CD8-positive, alpha-beta memory T cell (primary cell): ENCODE measurements at regions not wholly inside any gene's neighbourhood (a gene's known extent, or its start where the extent isn't known, plus 50 kb on each side); places are given as distances from the start of the nearest gene placed in this dataset.
A peak's percentile ranks its signal among the peaks of the same experiment; 100 is the strongest.
"Not testable (repeated sequence)": the region's sequence is repeated elsewhere in the genome, so short reads cannot be mapped to it uniquely, and the experiment has no call there.

Experiments
- CTCF ChIA-PET: fragments of 350-600 bp; sonication (Branson Sonifier 250); formaldehyde crosslinking; loops from one replicate; lab custom pipeline; 2021; ENCODE audit warnings: antibody characterized with exemption; lab: Charles Lee
- POLR2A ChIA-PET: fragments of 350-600 bp; sonication (Branson Sonifier 250); formaldehyde crosslinking; loops from one replicate; lab custom pipeline; 2021; ENCODE audit warnings: antibody characterized with exemption; lab: Charles Lee
- DNase-seq, 5 donors: peaks; one replicate each; pipeline versions ENCODE4 v3.0.0 to v3.0.0-alpha.2; 2020 to 2022; ENCODE audit warnings: mixed read lengths in 1 of 5
- H3K27ac ChIP-seq: one replicate; pipeline ENCODE4 v1.7.0; 2013; ENCODE audit warnings: low read depth, mild to moderate bottlenecking, low read length, moderate library complexity
- H3K27me3 ChIP-seq: 2 replicates; pipeline ENCODE4 v1.7.0; 2013; ENCODE audit warnings: low read length, mild to moderate bottlenecking; ENCODE audit not compliant: insufficient read depth, poor library complexity, severe bottlenecking
- H3K36me3 ChIP-seq: 2 replicates; pipeline ENCODE4 v1.7.0; 2013; ENCODE audit warnings: mild to moderate bottlenecking, low read length, moderate library complexity; ENCODE audit not compliant: insufficient read depth
- H3K4me1 ChIP-seq: 2 replicates; pipeline ENCODE4 v1.7.0; 2013; ENCODE audit warnings: mild to moderate bottlenecking, low read length, moderate library complexity; ENCODE audit not compliant: insufficient read depth
- H3K4me3 ChIP-seq: 2 replicates; pipeline ENCODE4 v1.7.0; 2013; ENCODE audit warnings: mild to moderate bottlenecking, low read length
- H3K9me3 ChIP-seq: 2 replicates; pipeline ENCODE4 v1.7.0; 2013; ENCODE audit warnings: mild to moderate bottlenecking, low read length
- H3K27ac Mint-ChIP-seq, 8 donors: one replicate each; pipeline ENCODE4 v1.8.0; 2020 to 2021; ENCODE audit warnings: mixed read lengths in 8 of 8, mild to moderate bottlenecking in 6 of 8, inconsistent platforms in 3 of 8, moderate library complexity in 3 of 8
- H3K27me3 Mint-ChIP-seq, 2 donors: one replicate each; pipeline ENCODE4 v1.8.0; 2020 to 2021; ENCODE audit warnings: mixed read lengths in 2 of 2, mild to moderate bottlenecking in 1 of 2, moderate library complexity in 1 of 2
- H3K36me3 Mint-ChIP-seq, 3 donors: one replicate each; pipeline ENCODE4 v1.8.0; 2020 to 2021; ENCODE audit warnings: mixed read lengths in 3 of 3, inconsistent platforms in 1 of 3, mild to moderate bottlenecking in 1 of 3
- H3K4me1 Mint-ChIP-seq, 3 donors: one replicate each; pipeline ENCODE4 v1.8.0; 2020 to 2021; ENCODE audit warnings: mixed read lengths in 3 of 3, inconsistent platforms in 1 of 3, mild to moderate bottlenecking in 1 of 3
- H3K4me3 Mint-ChIP-seq, 7 donors: one replicate each; pipeline ENCODE4 v1.8.0; 2020 to 2021; ENCODE audit warnings: mixed read lengths in 7 of 7, mild to moderate bottlenecking in 6 of 7, moderate library complexity in 4 of 7, inconsistent platforms in 2 of 7
- H3K9me3 Mint-ChIP-seq, 5 donors: one replicate each; pipeline ENCODE4 v1.8.0; 2020 to 2022; ENCODE audit warnings: mixed read lengths in 5 of 5, mild to moderate bottlenecking in 3 of 5, moderate library complexity in 2 of 5, inconsistent platforms in 1 of 5

GRCh38 chr16:58999762-59000161, 265.6 kb upstream of the GOT2 start:
- H3K4me3 ChIP-seq = no peak overlapping the region
- CTCF ChIA-PET = no interaction called here
- H3K9me3 Mint-ChIP-seq = peaks cover 0 to 6% (median 2%) of the 10 kb centered on the region in 5 donors

GRCh38 chr16:58992755-58993154, 258.6 kb upstream of the GOT2 start:
- H3K27ac Mint-ChIP-seq, H3K9me3 ChIP-seq, H3K4me1 Mint-ChIP-seq, H3K36me3 Mint-ChIP-seq, CTCF ChIA-PET, POLR2A ChIA-PET, H3K27ac ChIP-seq, H3K4me3 ChIP-seq, H3K4me1 ChIP-seq, H3K27me3 Mint-ChIP-seq, DNase-seq, H3K4me3 Mint-ChIP-seq, H3K36me3 ChIP-seq, H3K27me3 ChIP-seq: not testable (repeated sequence)
- peaks cover 4 to 23% (median 7%) of the 10 kb centered on the region in 5 donors for H3K9me3 Mint-ChIP-seq

More at GRCh38 chr16:58999762-59000161, 265.6 kb upstream of the GOT2 start:
- Histone ChIP-seq H3K36me3 (no peaks in the 10 kb centered on the region), H3K9me3 (no peaks in the 10 kb centered on the region), H3K27me3 (no peaks in the 10 kb centered on the region), H3K4me1 (no peaks in the 10 kb centered on the region), H3K27ac (no peak overlapping the region)
- H3K4me3 Mint-ChIP-seq = no peak overlapping the region
- H3K36me3 Mint-ChIP-seq = no peaks in the 10 kb centered on the region
- H3K4me1 Mint-ChIP-seq = no peaks in the 10 kb centered on the region
- POLR2A ChIA-PET = no interaction called here
- H3K27ac Mint-ChIP-seq = no peak overlapping the region
- DNase-seq = no peak
- peaks cover 0 to 3% of the 10 kb centered on the region in 2 donors for H3K27me3 Mint-ChIP-seq

GRCh38 chr16:58983181-58983965, 249.3 kb upstream of the GOT2 start:
- CTCF ChIA-PET, H3K27ac Mint-ChIP-seq, H3K36me3 ChIP-seq, H3K27me3 Mint-ChIP-seq, H3K4me1 Mint-ChIP-seq, H3K27me3 ChIP-seq, POLR2A ChIA-PET, H3K4me3 ChIP-seq, H3K9me3 ChIP-seq, H3K4me3 Mint-ChIP-seq, H3K4me1 ChIP-seq, H3K27ac ChIP-seq, DNase-seq, H3K36me3 Mint-ChIP-seq: not testable (repeated sequence)
- peaks cover 3 to 23% (median 9%) of the 10 kb centered on the region in 5 donors for H3K9me3 Mint-ChIP-seq

- H3K4me3 Mint-ChIP-seq = peak overlapping the region in 1 of 7 donors; percentile 40
- no peaks in the 10 kb centered on the region for H3K4me1 ChIP-seq
- H3K36me3 Mint-ChIP-seq = no peaks in the 10 kb centered on the region
- H3K27ac Mint-ChIP-seq = no peak overlapping the region
- no peaks in the 10 kb centered on the region for H3K4me1 Mint-ChIP-seq
- H3K9me3 Mint-ChIP-seq = peaks cover 0 to 4% (median 0%) of the 10 kb centered on the region in 5 donors
- no peaks in the 10 kb centered on the region for H3K9me3 ChIP-seq
- H3K27me3 ChIP-seq = no peaks in the 10 kb centered on the region
- H3K27me3 Mint-ChIP-seq = no peaks in the 10 kb centered on the region
- ChIA-PET POLR2A (no interaction called here), CTCF (no interaction called here)
- H3K27ac ChIP-seq = no peak overlapping the region
- H3K4me3 ChIP-seq = no peak overlapping the region
- H3K36me3 ChIP-seq = no peaks in the 10 kb centered on the region
- no peak for DNase-seq
Measured at GRCh38 chr16:58970775-58971174, 236.7 kb upstream of the GOT2 start.

GRCh38 chr16:58963479-58963878, 229.4 kb upstream of the GOT2 start:
- Mint-ChIP-seq H3K27me3 (peaks cover 0 to 3% of the 10 kb centered on the region in 2 donors), H3K4me1 (no peaks in the 10 kb centered on the region), H3K9me3 (peaks cover 0 to 7% (median 0%) of the 10 kb centered on the region in 5 donors), H3K4me3 (no peak overlapping the region), H3K27ac (no peak overlapping the region), H3K36me3 (no peaks in the 10 kb centered on the region)
- ChIA-PET POLR2A (no interaction called here), CTCF (no interaction called here)
- no peaks in the 10 kb centered on the region for H3K36me3 ChIP-seq
- H3K4me3 ChIP-seq = no peak overlapping the region
- no peaks in the 10 kb centered on the region for H3K9me3 ChIP-seq
- no peak for DNase-seq
- no peak overlapping the region for H3K27ac ChIP-seq
- H3K4me1 ChIP-seq = no peaks in the 10 kb centered on the region
- H3K27me3 ChIP-seq = no peaks in the 10 kb centered on the region

GRCh38 chr16:58962811-58963210, 228.7 kb upstream of the GOT2 start:
- H3K36me3 Mint-ChIP-seq = no peaks in the 10 kb centered on the region
- H3K4me3 Mint-ChIP-seq = no peak overlapping the region
- no peak overlapping the region for H3K27ac ChIP-seq
- H3K27me3 ChIP-seq = no peaks in the 10 kb centered on the region
- ChIA-PET CTCF (no interaction called here), POLR2A (no interaction called here)
- no peaks in the 10 kb centered on the region for H3K36me3 ChIP-seq
- no peak overlapping the region for H3K27ac Mint-ChIP-seq
- no peaks in the 10 kb centered on the region for H3K4me1 ChIP-seq
- no peaks in the 10 kb centered on the region for H3K4me1 Mint-ChIP-seq
- no peak overlapping the region for H3K4me3 ChIP-seq
- no peak for DNase-seq
- H3K9me3 ChIP-seq = no peaks in the 10 kb centered on the region
- H3K27me3 Mint-ChIP-seq = peaks cover 0 to 3% of the 10 kb centered on the region in 2 donors
- H3K9me3 Mint-ChIP-seq = peaks cover 0 to 7% (median 0%) of the 10 kb centered on the region in 5 donors

- H3K27me3 Mint-ChIP-seq = peaks cover 0 to 4% of the 10 kb centered on the region in 2 donors
- H3K4me3 Mint-ChIP-seq = no peak overlapping the region
- Histone ChIP-seq H3K36me3 (no peaks in the 10 kb centered on the region), H3K4me1 (no peaks in the 10 kb centered on the region), H3K4me3 (no peak overlapping the region), H3K27me3 (no peaks in the 10 kb centered on the region), H3K9me3 (no peaks in the 10 kb centered on the region), H3K27ac (no peak overlapping the region)
- ChIA-PET POLR2A (no interaction called here), CTCF (no interaction called here)
- H3K4me1 Mint-ChIP-seq = no peaks in the 10 kb centered on the region
- H3K27ac Mint-ChIP-seq = no peak overlapping the region
- no peaks in the 10 kb centered on the region for H3K36me3 Mint-ChIP-seq
- no peak for DNase-seq
- peaks cover 0 to 5% (median 0%) of the 10 kb centered on the region in 5 donors for H3K9me3 Mint-ChIP-seq
Measured at GRCh38 chr16:58960484-58960883, 226.4 kb upstream of the GOT2 start.

GRCh38 chr16:58960034-58960433, 225.9 kb upstream of the GOT2 start:
- Mint-ChIP-seq H3K36me3 (no peaks in the 10 kb centered on the region), H3K4me3 (no peak overlapping the region), H3K4me1 (no peaks in the 10 kb centered on the region), H3K9me3 (peaks cover 0 to 5% (median 0%) of the 10 kb centered on the region in 5 donors), H3K27ac (no peak overlapping the region), H3K27me3 (peaks cover 0 to 4% of the 10 kb centered on the region in 2 donors)
- no peak overlapping the region for H3K27ac ChIP-seq
- no peaks in the 10 kb centered on the region for H3K27me3 ChIP-seq
- H3K36me3 ChIP-seq = no peaks in the 10 kb centered on the region
- no peaks in the 10 kb centered on the region for H3K9me3 ChIP-seq
- no peaks in the 10 kb centered on the region for H3K4me1 ChIP-seq
- POLR2A ChIA-PET = no interaction called here
- no peak overlapping the region for H3K4me3 ChIP-seq
- no peak for DNase-seq
- CTCF ChIA-PET = no interaction called here
